ENCODE measurements at regions not wholly inside any gene's neighbourhood (a gene's known extent, or its start where the extent isn't known, plus 50 kb on each side); places are given as distances from the start of the nearest gene placed in this dataset.
"Not testable (repeated sequence)": the region's sequence is repeated elsewhere in the genome, so short reads cannot be mapped to it uniquely, and the experiment has no call there.

- no peak for DNase-seq
Measured at GRCh38 chr18:2146092-2146491, 425.2 kb downstream of the METTL4 start.

GRCh38 chr18:2146754-2147153, 424.6 kb downstream of the METTL4 start:
- no peak for DNase-seq

- peak; percentile 79 for DNase-seq
Measured at GRCh38 chr18:2147476-2148230, 423.7 kb downstream of the METTL4 start.

DNA sequence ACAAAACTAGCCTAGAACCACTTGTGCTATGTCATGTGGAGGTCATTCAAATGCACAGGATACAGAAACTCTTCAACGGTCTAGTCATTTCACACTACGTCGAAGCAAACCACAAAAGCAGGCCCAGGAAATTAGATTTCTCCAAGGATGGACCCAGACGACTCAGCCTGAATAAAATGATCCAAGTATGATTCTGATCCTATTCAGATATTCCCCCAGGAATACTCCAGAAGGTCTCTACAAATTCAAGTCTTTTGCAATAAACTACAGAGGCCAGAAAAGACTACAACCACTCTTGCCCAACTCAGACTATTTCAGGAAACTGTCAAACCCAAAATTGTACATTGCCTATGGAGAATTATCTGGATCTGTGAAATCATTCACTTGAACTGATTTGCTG, 422.5 kb downstream of the METTL4 start:
- no peak for DNase-seq

- no peak for DNase-seq
Measured at GRCh38 chr18:2150566-2150965, 420.7 kb downstream of the METTL4 start.

DNA sequence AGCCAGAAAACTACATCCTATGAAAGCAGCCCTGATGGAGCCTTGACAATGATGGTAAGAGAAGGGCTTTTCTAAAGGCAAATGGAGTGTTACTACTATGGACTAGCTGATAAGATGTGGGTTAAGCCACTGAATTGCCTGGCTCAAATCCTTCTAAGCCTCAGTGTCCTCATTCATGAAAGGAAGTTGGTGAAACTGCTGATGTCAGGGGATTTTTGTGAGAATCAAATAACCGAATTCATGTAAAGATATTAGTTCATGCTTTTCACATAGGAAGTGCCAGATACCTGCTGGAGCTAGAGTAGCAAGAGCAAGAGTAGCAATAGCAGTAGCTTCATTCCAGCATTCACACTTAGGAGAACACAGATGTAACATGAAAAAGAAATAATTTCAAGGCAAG, 417.0 kb downstream of the METTL4 start:
- no peak for DNase-seq

DNA sequence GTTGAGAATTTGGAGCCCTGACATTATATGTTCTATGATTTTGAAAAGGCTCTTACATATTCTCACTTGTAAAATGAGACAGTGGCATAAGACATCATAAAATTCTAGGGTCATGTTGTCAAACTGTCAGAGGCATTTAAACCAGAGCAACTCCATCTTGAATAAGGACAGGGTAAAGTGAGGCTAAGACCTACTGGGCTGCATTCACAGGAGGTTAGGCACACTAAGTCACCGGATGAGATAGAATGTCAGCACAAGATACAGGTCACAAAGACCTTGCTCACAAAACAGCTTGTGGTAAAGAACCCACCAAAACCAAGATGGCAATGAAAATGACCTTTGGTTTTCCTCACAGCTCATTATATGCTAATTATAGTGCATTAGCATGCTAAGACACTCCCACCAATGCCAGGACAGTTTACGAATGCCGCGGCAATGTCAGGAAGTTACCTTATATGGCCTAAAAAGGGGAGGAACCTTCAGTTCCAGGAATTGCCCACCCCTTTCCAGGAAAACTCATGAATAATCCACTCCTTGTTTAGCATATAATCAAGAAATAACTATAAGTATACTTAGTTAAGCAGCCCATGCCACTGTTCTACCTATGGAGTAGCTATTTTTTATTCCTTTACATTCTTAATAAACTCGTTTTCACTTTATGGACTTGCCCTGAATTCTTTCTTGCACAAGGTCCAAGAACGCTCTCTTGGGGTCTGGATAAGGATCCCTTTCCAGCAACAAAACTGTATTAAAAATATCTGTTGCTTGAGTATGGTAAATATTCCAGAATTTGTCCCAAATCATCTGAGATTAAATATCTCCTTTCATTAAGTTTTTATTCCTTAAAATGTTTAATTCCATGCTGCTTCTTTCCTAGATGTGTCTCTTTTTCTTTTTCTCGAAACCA, 406.4 kb downstream of the METTL4 start:
- no peak for DNase-seq

GRCh38 chr18:2166876-2167275, 404.4 kb downstream of the METTL4 start:
- DNase-seq, result not testable (repeated sequence)

GRCh38 chr18:2168022-2168421, 403.3 kb downstream of the METTL4 start:
- DNase-seq, result no peak

DNA sequence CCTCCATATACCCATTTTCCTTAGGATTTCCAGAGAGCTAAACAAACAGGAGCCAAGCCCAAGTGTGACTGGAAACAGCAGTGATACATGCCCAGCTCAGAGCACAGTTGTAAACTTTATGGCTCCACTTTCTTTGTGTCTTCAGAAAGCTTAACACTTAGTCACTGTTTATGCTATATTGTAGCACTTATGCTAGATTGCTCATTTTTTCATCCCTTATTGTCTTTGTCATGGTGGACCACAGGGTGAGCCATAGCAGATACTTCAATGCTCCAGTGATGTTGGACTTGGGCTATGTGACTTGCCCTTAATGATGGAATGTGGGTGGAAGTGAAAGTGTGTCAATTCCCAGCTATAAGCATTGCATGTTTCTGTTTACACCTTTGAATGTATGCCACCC, 401.6 kb downstream of the METTL4 start:
- DNase-seq, result no peak

GRCh38 chr18:2171840-2172625, 399.3 kb downstream of the METTL4 start:
- no peak for DNase-seq

DNA sequence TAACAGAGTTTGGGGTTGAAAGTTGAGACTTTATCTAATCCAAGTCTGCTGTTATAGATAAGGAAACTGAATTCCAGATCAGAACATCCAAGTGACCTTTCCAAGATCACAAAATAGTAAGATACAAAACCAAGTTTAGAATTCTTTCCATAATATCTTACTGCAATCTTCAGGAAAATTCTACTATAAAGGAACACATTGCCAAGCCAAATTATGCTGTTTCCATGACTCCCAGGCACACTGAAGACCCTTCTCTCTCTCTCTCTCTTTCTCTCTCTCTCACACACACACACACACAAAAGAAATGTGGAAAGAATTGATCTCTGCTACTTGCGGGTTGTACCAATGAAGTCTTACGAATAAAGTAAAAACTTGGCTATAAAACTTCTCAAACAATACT, 398.4 kb downstream of the METTL4 start:
- no peak for DNase-seq

DNA sequence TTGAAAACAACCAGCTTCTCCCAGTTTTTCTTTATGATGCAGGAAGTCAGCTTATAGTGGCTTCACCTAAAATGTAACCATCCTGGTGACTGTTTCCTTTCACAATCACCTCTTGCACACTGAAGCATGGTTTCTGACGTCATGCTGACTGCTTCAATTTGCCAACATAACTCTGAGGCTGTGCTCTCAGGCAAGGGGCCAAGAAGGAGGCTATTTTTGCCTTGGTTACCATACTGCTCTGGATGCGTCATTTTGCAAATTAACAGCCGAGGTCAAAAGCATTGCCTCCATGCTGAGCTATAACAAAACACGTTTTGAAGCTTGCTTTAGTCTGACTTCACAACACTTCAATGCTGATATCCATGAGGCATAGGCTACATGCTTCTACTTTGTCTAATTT, 397.8 kb downstream of the METTL4 start:
- peak; percentile 50 for DNase-seq

- DNase-seq, result no peak
Measured at GRCh38 chr18:2178036-2178435, 393.3 kb downstream of the METTL4 start.

DNA sequence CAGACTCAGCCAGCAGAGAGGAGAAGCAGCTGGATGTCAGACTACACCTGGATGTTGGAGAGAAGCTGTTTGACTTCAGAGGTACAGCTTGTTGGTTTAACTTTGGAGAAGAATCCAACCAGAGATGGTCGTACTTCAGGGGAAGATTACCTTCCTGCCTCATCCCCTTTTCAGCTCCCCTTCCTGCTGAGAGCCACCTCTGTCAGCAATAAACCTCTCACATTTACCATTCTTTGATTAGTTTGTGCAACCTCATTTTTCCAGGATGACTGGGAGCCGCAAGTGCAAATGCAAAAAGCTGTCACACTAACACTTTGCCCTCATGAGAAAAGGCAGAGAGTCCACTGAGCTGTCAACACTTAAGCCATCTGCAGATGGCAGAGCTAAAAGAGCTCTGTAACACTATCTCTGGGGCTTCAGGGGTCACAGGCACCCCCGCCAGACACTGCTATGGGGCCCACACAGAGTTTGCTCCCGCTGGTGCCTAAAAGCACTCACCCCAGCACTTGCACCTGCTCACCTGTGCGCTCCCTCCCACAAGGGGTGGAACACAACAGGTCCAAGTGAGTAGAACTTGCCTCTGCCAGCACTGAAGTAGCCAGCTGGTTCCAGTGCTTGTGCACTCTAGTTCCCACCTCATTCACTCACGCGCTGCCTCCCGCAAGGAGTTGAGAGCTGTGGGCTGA, 391.7 kb downstream of the METTL4 start:
- no peak for DNase-seq

DNA sequence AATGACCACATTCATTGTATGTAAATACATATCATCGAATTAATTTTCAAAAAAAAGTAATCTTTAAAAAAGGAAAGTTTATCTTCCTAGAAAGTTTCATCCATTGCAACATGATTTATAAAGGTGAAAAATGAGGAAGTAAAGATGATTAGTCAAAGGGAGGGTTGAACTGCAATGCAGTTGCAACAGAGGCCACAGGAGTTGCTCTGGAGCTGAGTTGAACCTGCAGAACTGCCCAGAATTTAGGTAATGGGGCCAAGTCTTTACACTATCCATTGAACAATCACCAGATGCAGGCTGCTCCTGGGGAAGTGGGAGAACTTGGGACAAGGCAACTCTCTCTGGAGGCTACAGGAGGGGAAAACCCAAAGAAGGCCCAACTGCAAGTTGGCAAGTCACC, 390.7 kb downstream of the METTL4 start:
- no peak for DNase-seq

DNA sequence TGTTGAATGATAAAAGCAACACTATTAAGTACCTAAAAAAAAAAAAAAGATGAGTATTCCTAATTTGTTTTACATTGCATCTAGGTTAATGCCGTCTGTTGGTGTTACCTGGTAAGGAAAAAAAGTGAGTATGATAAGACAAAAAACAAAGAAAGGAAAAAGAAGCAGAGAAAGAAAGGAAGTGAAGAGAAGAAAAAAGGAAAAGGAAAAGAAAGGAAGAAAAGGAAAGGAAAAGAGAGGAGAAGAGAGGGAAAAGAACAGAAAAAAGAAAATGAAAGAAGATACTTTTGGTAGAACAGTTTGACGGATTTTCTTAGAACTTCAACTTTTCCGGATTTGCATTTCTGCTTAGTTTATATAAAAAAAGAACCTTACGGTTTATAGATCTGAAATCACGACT, 387.9 kb downstream of the METTL4 start:
- DNase-seq, result no peak

GRCh38 chr18:2186967-2187366, 384.3 kb downstream of the METTL4 start:
- no peak for DNase-seq

DNA sequence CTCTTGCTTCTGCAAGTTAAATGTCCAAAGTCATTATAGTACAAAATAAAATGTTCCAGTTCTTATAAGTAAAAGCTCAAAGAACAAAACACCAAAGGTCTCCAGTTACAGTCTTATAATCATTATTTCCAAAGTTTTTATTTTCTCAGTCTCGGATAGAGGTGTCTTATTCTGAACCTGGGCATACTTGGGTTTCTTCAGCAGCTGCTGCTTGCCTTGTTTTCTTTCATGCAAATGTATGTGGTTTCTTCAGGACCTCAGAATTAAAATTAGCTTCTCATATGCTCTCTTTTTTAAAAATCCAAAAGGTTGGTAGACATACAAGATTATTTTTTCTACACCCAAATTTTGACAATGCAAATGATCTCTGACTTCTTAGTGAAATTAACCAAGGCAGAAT, 383.0 kb downstream of the METTL4 start:
- DNase-seq, result no peak

DNA sequence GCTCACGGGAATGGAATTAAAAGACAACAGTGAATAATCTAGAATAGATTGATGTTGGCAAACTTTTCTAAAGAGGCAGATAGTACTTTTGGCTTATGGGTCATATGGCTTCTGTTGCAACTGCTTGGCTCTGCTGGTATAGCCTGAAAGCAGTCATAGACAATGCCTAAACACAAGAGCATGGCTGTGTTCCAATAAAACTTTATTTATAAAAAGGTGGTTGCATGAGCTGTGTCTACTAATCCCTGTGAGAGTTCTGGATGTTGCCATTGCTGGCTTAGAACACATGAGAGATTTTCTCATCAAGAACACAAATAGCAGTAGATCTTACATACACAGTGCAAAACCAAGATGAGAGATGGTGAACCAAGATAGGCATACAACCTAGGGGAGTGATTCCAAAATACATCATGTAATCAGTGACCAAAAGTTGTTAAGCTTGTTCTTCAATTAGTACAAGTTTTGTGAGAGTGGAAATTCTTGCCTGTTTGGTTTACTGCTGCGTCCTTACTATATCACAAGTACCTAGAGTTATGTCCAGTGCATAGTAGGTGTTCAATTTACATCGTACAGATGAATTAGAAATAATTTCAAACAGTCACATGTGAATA, 380.0 kb downstream of the METTL4 start:
- DNase-seq, result no peak

- no peak for DNase-seq
Measured at GRCh38 chr18:2192562-2192961, 378.7 kb downstream of the METTL4 start.

- no peak for DNase-seq
Measured at GRCh38 chr18:2197946-2198345, 373.4 kb downstream of the METTL4 start.

Data from right forelimb (tissue), 1 donor.